HEK293 (cell line): ENCODE measurements at regions not wholly inside any gene's neighbourhood (a gene's known extent, or its start where the extent isn't known, plus 50 kb on each side); places are given as distances from the start of the nearest gene placed in this dataset.

ENCODE experiments used
- CTCF ChIA-PET: fragments of 350-600 bp; formaldehyde crosslinking; extraction: SDS; loops from one replicate; lab custom pipeline; 2021; ENCODE audit warnings: antibody characterized with exemption; lab: Yijun Ruan, JAX
- POLR2A ChIA-PET: fragments of 300-600 bp; formaldehyde crosslinking; extraction: SDS; loops from one replicate; lab custom pipeline; 2020; ENCODE audit warnings: antibody characterized with exemption, inconsistent platforms; lab: Yijun Ruan, JAX
- H3K27ac ChIP-seq: fragments of 200-500 bp; sonication (Bioruptor generic); 2 replicates; pipeline ENCODE4 v1.5.1; 2014; ENCODE audit warnings: low read depth, low read length, control low read depth, inconsistent platforms; ENCODE audit errors: extremely low read depth
- H3K36me3 ChIP-seq, 2 experiments: fragments of 200-500 bp in 1 of 2; sonication (Bioruptor generic) in 1 of 2; 1 replicate in 1 of 2; 2 replicates in 1 of 2; pipeline ENCODE4 v1.5.1; 2014 to 2017; ENCODE audit warnings: inconsistent platforms in 2 of 2, low read length in 2 of 2; ENCODE audit not compliant: control insufficient read depth in 2 of 2, insufficient read depth in 1 of 2
- H3K4me1 ChIP-seq: fragments of 200-500 bp; sonication (Bioruptor generic); 2 replicates; pipeline ENCODE4 v1.5.1; 2014; ENCODE audit warnings: mild to moderate bottlenecking, low read length, inconsistent platforms; ENCODE audit not compliant: control insufficient read depth, insufficient read depth
- H3K4me3 ChIP-seq: 2 replicates; pipeline ENCODE4 v1.5.1; 2011; ENCODE audit warnings: low read depth, mild to moderate bottlenecking, control low read depth, low read length, moderate library complexity
- H3K9me3 ChIP-seq: fragments of 200-500 bp; sonication (Bioruptor generic); 2 replicates; pipeline ENCODE4 v1.5.1; 2014; ENCODE audit warnings: low read depth, low read length, inconsistent platforms; ENCODE audit not compliant: control insufficient read depth, insufficient read depth
- GLIS1 ChIP-seq: fragments of 450-650 bp; formaldehyde crosslinking; IDR thresholded peaks from 2 replicates; pipeline ENCODE4 v1.5.1; 2016; ENCODE audit warnings: missing biosample characterization, missing genetic modification characterization
- HIC1 ChIP-seq: fragments of 450-650 bp; formaldehyde crosslinking; IDR thresholded peaks from 2 replicates; pipeline ENCODE4 v1.5.1; 2016; ENCODE audit warnings: missing biosample characterization, missing genetic modification characterization
- KLF7 ChIP-seq: fragments of 450-650 bp; formaldehyde crosslinking; IDR thresholded peaks from 2 replicates; pipeline ENCODE4 v1.5.1; 2016; ENCODE audit warnings: missing biosample characterization, missing genetic modification characterization, borderline replicate concordance
- MYNN ChIP-seq: fragments of 450-650 bp; formaldehyde crosslinking; IDR thresholded peaks from 2 replicates; pipeline ENCODE4 v1.5.1; 2016; ENCODE audit warnings: missing biosample characterization, missing genetic modification characterization, borderline replicate concordance
- PRDM10 ChIP-seq: fragments of 450-650 bp; formaldehyde crosslinking; IDR thresholded peaks from 2 replicates; pipeline ENCODE4 v1.5.1; 2016; ENCODE audit warnings: missing biosample characterization, missing genetic modification characterization
- PRDM6 ChIP-seq: fragments of 450-650 bp; formaldehyde crosslinking; IDR thresholded peaks from 2 replicates; pipeline ENCODE4 v1.5.1; 2017; ENCODE audit warnings: missing biosample characterization, missing genetic modification characterization
- ZBTB26 ChIP-seq: fragments of 450-650 bp; formaldehyde crosslinking; optimal IDR thresholded peaks from 2 replicates; pipeline ENCODE3; 2016; ENCODE audit warnings: missing biosample characterization, mild to moderate bottlenecking, missing genetic modification characterization
- ZNF138 ChIP-seq: fragments of 450-650 bp; formaldehyde crosslinking; IDR thresholded peaks from 2 replicates; pipeline ENCODE4 v1.5.1; 2016; ENCODE audit warnings: missing biosample characterization, missing genetic modification characterization, borderline replicate concordance
- ZNF354C ChIP-seq: fragments of 450-650 bp; formaldehyde crosslinking; IDR thresholded peaks from 2 replicates; pipeline ENCODE4 v1.5.1; 2016; ENCODE audit warnings: missing biosample characterization, missing genetic modification characterization, low read depth, borderline replicate concordance
- ZNF391 ChIP-seq: fragments of 450-650 bp; formaldehyde crosslinking; IDR thresholded peaks from 2 replicates; pipeline ENCODE4 v1.5.1; 2016; ENCODE audit warnings: low read depth, missing biosample characterization, missing genetic modification characterization, borderline replicate concordance
- ZNF404 ChIP-seq: fragments of 450-650 bp; formaldehyde crosslinking; IDR thresholded peaks from 2 replicates; pipeline ENCODE4 v1.5.1; 2017; ENCODE audit warnings: missing biosample characterization, missing genetic modification characterization
- ZNF426 ChIP-seq: fragments of 450-650 bp; formaldehyde crosslinking; IDR thresholded peaks from 2 replicates; pipeline ENCODE4 v1.5.1; 2017; ENCODE audit warnings: missing biosample characterization, missing genetic modification characterization, mild to moderate bottlenecking, inconsistent platforms, moderate library complexity
- ZNF449 ChIP-seq: fragments of 450-650 bp; formaldehyde crosslinking; IDR thresholded peaks from 2 replicates; pipeline ENCODE4 v1.5.1; 2017; ENCODE audit warnings: missing biosample characterization, mild to moderate bottlenecking, missing genetic modification characterization, moderate library complexity
- ZNF560 ChIP-seq: fragments of 450-650 bp; formaldehyde crosslinking; IDR thresholded peaks from 2 replicates; pipeline ENCODE4 v1.5.1; 2017; ENCODE audit warnings: missing biosample characterization, missing genetic modification characterization, borderline replicate concordance
- ZNF610 ChIP-seq: fragments of 450-650 bp; formaldehyde crosslinking; IDR thresholded peaks from 2 replicates; pipeline ENCODE4 v1.5.1; 2016; ENCODE audit warnings: missing biosample characterization, missing genetic modification characterization, borderline replicate concordance
- ZSCAN5A ChIP-seq: fragments of 450-650 bp; formaldehyde crosslinking; IDR thresholded peaks from 2 replicates; pipeline ENCODE4 v1.5.1; 2016; ENCODE audit warnings: missing biosample characterization, missing genetic modification characterization

- TF ChIP-seq ZNF354C (tag by site-specific recombination): no peak
- TF ChIP-seq ZNF391 (tag by site-specific recombination): no peak
- TF ChIP-seq ZBTB26: no peak
- TF ChIP-seq ZNF560 (tag by site-specific recombination): no peak
- TF ChIP-seq HIC1 (tag by site-specific recombination): no peak
- no peak for TF ChIP-seq GLIS1 (tag by site-specific recombination)
- TF ChIP-seq ZNF426 (tag by site-specific recombination): no peak
- no peak for TF ChIP-seq PRDM6
- no peak for TF ChIP-seq MYNN
- TF ChIP-seq ZNF610: no peak
- no peak for TF ChIP-seq ZNF138 (tag by site-specific recombination)
- no peak for TF ChIP-seq PRDM10 (tag by site-specific recombination)
- TF ChIP-seq ZNF404 (tag by site-specific recombination): no peak
- no peak for TF ChIP-seq ZNF449
- no peak for TF ChIP-seq KLF7 (tag by site-specific recombination)
- TF ChIP-seq ZSCAN5A (tag by site-specific recombination): no peak
- POLR2A ChIA-PET: no interaction called here
- CTCF ChIA-PET: no interaction called here
- no peaks in the 10 kb centered on the region for H3K9me3 ChIP-seq
- H3K36me3 ChIP-seq: no peaks in the 10 kb centered on the region
- no peak overlapping the region for H3K27ac ChIP-seq
- H3K4me1 ChIP-seq: no peaks in the 10 kb centered on the region
- H3K4me3 ChIP-seq: no peak overlapping the region
Measured at GRCh38 chr1:43034778-43035177, 76.1 kb upstream of the SLC2A1 start.
